ENCODE measurements at regions not wholly inside any gene's neighbourhood (a gene's known extent, or its start where the extent isn't known, plus 50 kb on each side); places are given as distances from the start of the nearest gene placed in this dataset.
"Not testable (repeated sequence)": the region's sequence is repeated elsewhere in the genome, so short reads cannot be mapped to it uniquely, and the experiment has no call there.

GRCh38 chr2:118372886-118373830 is 284.9 kb downstream of the INSIG2 start:
- Histone ChIP-seq H3K4me1 (ENCODE audit: insufficient read depth, insufficient read length) (no peaks in the 10 kb centered on the region), H3K36me3 (ENCODE audit: insufficient read depth, insufficient read length, low read length) (no peaks in the 10 kb centered on the region), H3K9me3 (ENCODE audit: insufficient read depth, low read length) (no peaks in the 10 kb centered on the region), H3K9ac (ENCODE audit: insufficient read length, low read depth) (no peak overlapping the region), H3K27me3 (ENCODE audit: insufficient read depth, insufficient read length) (no peaks in the 10 kb centered on the region), H3K4me3 (ENCODE audit: insufficient read length, low read depth) (no peak overlapping the region)
- DNase-seq (ENCODE audit: low read depth, low spot score), result no peak
- TF ChIP-seq SUZ12 (IDR thresholded peaks at IDR 0.05; ENCODE audit: extremely low read depth, insufficient read depth, insufficient read length), result no peak
- no peak for TF ChIP-seq YY1 (IDR thresholded peaks at IDR 0.05; ENCODE audit: insufficient read depth, insufficient read length)
- TF ChIP-seq ZNF274 (IDR thresholded peaks at IDR 0.05; ENCODE audit: low read depth, low read length), result no peak

- Histone ChIP-seq H3K27me3 (ENCODE audit: insufficient read depth, insufficient read length) (no peaks in the 10 kb centered on the region), H3K4me3 (ENCODE audit: insufficient read length, low read depth) (no peak overlapping the region), H3K36me3 (ENCODE audit: insufficient read depth, insufficient read length, low read length) (no peaks in the 10 kb centered on the region), H3K9ac (ENCODE audit: insufficient read length, low read depth) (no peak overlapping the region), H3K4me1 (ENCODE audit: insufficient read depth, insufficient read length) (no peaks in the 10 kb centered on the region), H3K9me3 (ENCODE audit: insufficient read depth, low read length) (no peaks in the 10 kb centered on the region)
- no peak for TF ChIP-seq YY1 (IDR thresholded peaks at IDR 0.05; ENCODE audit: insufficient read depth, insufficient read length)
- TF ChIP-seq SUZ12 (IDR thresholded peaks at IDR 0.05; ENCODE audit: extremely low read depth, insufficient read depth, insufficient read length), result no peak
- no peak for TF ChIP-seq ZNF274 (IDR thresholded peaks at IDR 0.05; ENCODE audit: low read depth, low read length)
- peak; percentile 51 for DNase-seq (ENCODE audit: low read depth, low spot score)
These were observed 283.2 kb downstream of the INSIG2 start for GRCh38 chr2:118371515-118371914.

- DNase-seq (ENCODE audit: low read depth, low spot score); H3K9me3 ChIP-seq (ENCODE audit: insufficient read depth, low read length); H3K4me1 ChIP-seq (ENCODE audit: insufficient read depth, insufficient read length); H3K9ac ChIP-seq (ENCODE audit: insufficient read length, low read depth); H3K4me3 ChIP-seq (ENCODE audit: insufficient read length, low read depth); H3K27me3 ChIP-seq (ENCODE audit: insufficient read depth, insufficient read length); H3K36me3 ChIP-seq (ENCODE audit: insufficient read depth, insufficient read length, low read length): not testable (repeated sequence)
These were observed 281.2 kb downstream of the INSIG2 start for GRCh38 chr2:118369521-118369920.

- Histone ChIP-seq H3K36me3 (ENCODE audit: insufficient read depth, insufficient read length, low read length) (no peaks in the 10 kb centered on the region), H3K4me3 (ENCODE audit: insufficient read length, low read depth) (no peak overlapping the region), H3K27me3 (ENCODE audit: insufficient read depth, insufficient read length) (no peaks in the 10 kb centered on the region), H3K9ac (ENCODE audit: insufficient read length, low read depth) (no peak overlapping the region), H3K9me3 (ENCODE audit: insufficient read depth, low read length) (no peaks in the 10 kb centered on the region), H3K4me1 (ENCODE audit: insufficient read depth, insufficient read length) (no peaks in the 10 kb centered on the region)
- no peak for TF ChIP-seq SUZ12 (IDR thresholded peaks at IDR 0.05; ENCODE audit: extremely low read depth, insufficient read depth, insufficient read length)
- no peak for DNase-seq (ENCODE audit: low read depth, low spot score)
These were observed 275.3 kb downstream of the INSIG2 start for GRCh38 chr2:118363604-118364003.

GRCh38 chr2:118356051-118356450 is 267.8 kb downstream of the INSIG2 start:
- H3K4me1 ChIP-seq (ENCODE audit: insufficient read depth, insufficient read length), result no peaks in the 10 kb centered on the region
- no peak overlapping the region for H3K9ac ChIP-seq (ENCODE audit: insufficient read length, low read depth)
- H3K9me3 ChIP-seq (ENCODE audit: insufficient read depth, low read length), result peaks cover 4% of the 10 kb centered on the region; the same call in 1 of the 2 replicates
- H3K27me3 ChIP-seq (ENCODE audit: insufficient read depth, insufficient read length), result no peaks in the 10 kb centered on the region
- TF ChIP-seq SUZ12 (IDR thresholded peaks at IDR 0.05; ENCODE audit: extremely low read depth, insufficient read depth, insufficient read length) (no peak), YY1 (IDR thresholded peaks at IDR 0.05; ENCODE audit: insufficient read depth, insufficient read length) (no peak), ZNF274 (IDR thresholded peaks at IDR 0.05; ENCODE audit: low read depth, low read length) (no peak)
- no peaks in the 10 kb centered on the region for H3K36me3 ChIP-seq (ENCODE audit: insufficient read depth, insufficient read length, low read length)
- H3K4me3 ChIP-seq (ENCODE audit: insufficient read length, low read depth), result no peak overlapping the region
- DNase-seq (ENCODE audit: low read depth, low spot score), result no peak

- Histone ChIP-seq H3K27me3 (ENCODE audit: insufficient read depth, insufficient read length) (no peaks in the 10 kb centered on the region), H3K9me3 (ENCODE audit: insufficient read depth, low read length) (peaks cover 4% of the 10 kb centered on the region; the same call in 1 of the 2 replicates), H3K4me3 (ENCODE audit: insufficient read length, low read depth) (no peak overlapping the region), H3K36me3 (ENCODE audit: insufficient read depth, insufficient read length, low read length) (no peaks in the 10 kb centered on the region), H3K4me1 (ENCODE audit: insufficient read depth, insufficient read length) (no peaks in the 10 kb centered on the region), H3K9ac (ENCODE audit: insufficient read length, low read depth) (no peak overlapping the region)
- DNase-seq (ENCODE audit: low read depth, low spot score), result no peak
- no peak for TF ChIP-seq ZNF274 (IDR thresholded peaks at IDR 0.05; ENCODE audit: low read depth, low read length)
- no peak for TF ChIP-seq SUZ12 (IDR thresholded peaks at IDR 0.05; ENCODE audit: extremely low read depth, insufficient read depth, insufficient read length)
- TF ChIP-seq YY1 (IDR thresholded peaks at IDR 0.05; ENCODE audit: insufficient read depth, insufficient read length), result no peak
These were observed 263.5 kb downstream of the INSIG2 start for GRCh38 chr2:118351796-118352195.

- H3K36me3 ChIP-seq (ENCODE audit: insufficient read depth, insufficient read length, low read length), result no peaks in the 10 kb centered on the region
- TF ChIP-seq SUZ12 (IDR thresholded peaks at IDR 0.05; ENCODE audit: extremely low read depth, insufficient read depth, insufficient read length), result no peak
- TF ChIP-seq ZNF274 (IDR thresholded peaks at IDR 0.05; ENCODE audit: low read depth, low read length), result no peak
- TF ChIP-seq YY1 (IDR thresholded peaks at IDR 0.05; ENCODE audit: insufficient read depth, insufficient read length), result no peak
- no peak for DNase-seq (ENCODE audit: low read depth, low spot score)
These were observed 262.4 kb downstream of the INSIG2 start for GRCh38 chr2:118350621-118351020.

More at GRCh38 chr2:118350621-118351020, 262.4 kb downstream of the INSIG2 start:
- Histone ChIP-seq H3K27me3 (ENCODE audit: insufficient read depth, insufficient read length) (no peaks in the 10 kb centered on the region), H3K9ac (ENCODE audit: insufficient read length, low read depth) (no peak overlapping the region), H3K4me3 (ENCODE audit: insufficient read length, low read depth) (no peak overlapping the region), H3K9me3 (ENCODE audit: insufficient read depth, low read length) (peaks cover under 1% of the 10 kb centered on the region; the same call in 1 of the 2 replicates), H3K4me1 (ENCODE audit: insufficient read depth, insufficient read length) (no peaks in the 10 kb centered on the region)

Data from NT2/D1 (cell line).